Activated gamma-delta T cell treated with anti-CD3 and anti-CD28 coated beads, Interleukin-2, amount 50 U/mL, for 16 hours (primary cell): ENCODE measurements at regions not wholly inside any gene's neighbourhood (a gene's known extent, or its start where the extent isn't known, plus 50 kb on each side); places are given as distances from the start of the nearest gene placed in this dataset.

Experiments used
- DNase-seq: peaks from one replicate; pipeline ENCODE4 v3.0.0-alpha.2; 2020; ENCODE audit warnings: low read depth

- no peak for DNase-seq
Observed at GRCh38 chr3:18883571-18883970, 264.7 kb upstream of the KCNH8 start.

GRCh38 chr3:18880691-18881090 lies 267.6 kb upstream of the KCNH8 start:
- DNase-seq, result no peak

- no peak for DNase-seq
Observed at GRCh38 chr3:18872466-18872865, 275.8 kb upstream of the KCNH8 start.

- no peak for DNase-seq
Observed at GRCh38 chr3:18870642-18871041, 277.7 kb upstream of the KCNH8 start.

- no peak for DNase-seq
Observed at GRCh38 chr3:18870074-18870640, 278.2 kb upstream of the KCNH8 start.

GRCh38 chr3:18868911-18869689 lies 279.2 kb upstream of the KCNH8 start:
- DNase-seq, result no peak

- DNase-seq, result no peak
Observed at GRCh38 chr3:18866899-18867298, 281.4 kb upstream of the KCNH8 start.

- no peak for DNase-seq
Observed at GRCh38 chr3:18864933-18865731, 283.2 kb upstream of the KCNH8 start.

- no peak for DNase-seq
Observed at GRCh38 chr3:18862077-18862476, 286.2 kb upstream of the KCNH8 start.

GRCh38 chr3:18861137-18861536 lies 287.2 kb upstream of the KCNH8 start:
- no peak for DNase-seq

GRCh38 chr3:18853269-18853668 lies 295.0 kb upstream of the KCNH8 start:
- DNase-seq, result no peak

GRCh38 chr3:18847583-18848197 lies 300.6 kb upstream of the KCNH8 start:
- no peak for DNase-seq

- no peak for DNase-seq
Observed at GRCh38 chr3:18843983-18844382, 304.3 kb upstream of the KCNH8 start.

GRCh38 chr3:18843188-18843587 lies 305.1 kb upstream of the KCNH8 start:
- DNase-seq, result no peak

GRCh38 chr3:18841422-18842343 lies 306.6 kb upstream of the KCNH8 start:
- DNase-seq, result no peak

GRCh38 chr3:18840535-18841137 lies 307.7 kb upstream of the KCNH8 start:
- DNase-seq, result no peak

- no peak for DNase-seq
Observed at GRCh38 chr3:18838758-18839157, 309.6 kb upstream of the KCNH8 start.

GRCh38 chr3:18837137-18837755 lies 311.1 kb upstream of the KCNH8 start:
- DNase-seq, result no peak

GRCh38 chr3:18835021-18835420 lies 313.3 kb upstream of the KCNH8 start:
- DNase-seq, result no peak

GRCh38 chr3:18830087-18830486 lies 318.2 kb upstream of the KCNH8 start:
- DNase-seq, result no peak

- no peak for DNase-seq
Observed at GRCh38 chr3:18828637-18829036, 319.7 kb upstream of the KCNH8 start.
